Smooth muscle cell (in vitro differentiated cells): ENCODE measurements at regions not wholly inside any gene's neighbourhood (a gene's known extent, or its start where the extent isn't known, plus 50 kb on each side); places are given as distances from the start of the nearest gene placed in this dataset.

Experiments
- DNase-seq: peaks from one replicate; lab custom pipeline; 2025; ENCODE audit not compliant: unreplicated experiment; lab: John Stamatoyannopoulos, UW
- H2AFZ ChIP-seq: fragments of 200-600 bp; sonication (generic); 2 replicates; pipeline ENCODE4 v1.6.0; 2016; ENCODE audit warnings: antibody characterized with exemption, low read depth, mild to moderate bottlenecking
- H3F3A ChIP-seq: fragments of 200-600 bp; sonication (generic); 2 replicates; pipeline ENCODE4 v1.6.0; 2017; ENCODE audit warnings: antibody characterized with exemption, low read depth
- H3K27ac ChIP-seq: fragments of 200-600 bp; sonication (generic); 2 replicates; pipeline ENCODE4 v1.5.1; 2016; ENCODE audit warnings: low read depth, mild to moderate bottlenecking
- H3K27me3 ChIP-seq: fragments of 200-600 bp; sonication (generic); 2 replicates; pipeline ENCODE4 v1.6.1; 2016; ENCODE audit warnings: low read depth, mild to moderate bottlenecking
- H3K36me3 ChIP-seq: fragments of 200-600 bp; sonication (generic); 2 replicates; pipeline ENCODE4 v1.5.1; 2016; ENCODE audit warnings: low read depth
- H3K4me1 ChIP-seq: fragments of 200-600 bp; sonication (generic); 2 replicates; pipeline ENCODE4 v1.5.1; 2016; ENCODE audit warnings: low read depth
- H3K4me2 ChIP-seq: fragments of 200-600 bp; sonication (generic); 2 replicates; pipeline ENCODE4 v1.6.0; 2016; ENCODE audit warnings: mild to moderate bottlenecking
- H3K4me3 ChIP-seq: fragments of 200-600 bp; sonication (generic); 2 replicates; pipeline ENCODE4 v1.5.1; 2016; ENCODE audit warnings: mild to moderate bottlenecking
- H3K79me2 ChIP-seq: fragments of 200-600 bp; sonication (generic); 2 replicates; pipeline ENCODE4 v1.6.0; 2016; ENCODE audit warnings: low read depth, mild to moderate bottlenecking
- H3K9ac ChIP-seq: fragments of 200-600 bp; sonication (generic); 2 replicates; pipeline ENCODE4 v1.6.0; 2016; ENCODE audit warnings: low read depth
- H3K9me3 ChIP-seq: fragments of 200-600 bp; sonication (generic); replicated peaks from 2 replicates; pipeline ENCODE4 v1.5.1; 2016; ENCODE audit warnings: low read depth
- H4K20me1 ChIP-seq: fragments of 200-600 bp; sonication (generic); 2 replicates; pipeline ENCODE4 v1.6.0; 2016; ENCODE audit warnings: low read depth
- WGBS: methylation state at CpG from one replicate; pipeline ENCODE4 v1.1.7; 2016; ENCODE audit warnings: low lambda C conversion rate; 5-methylcytosine and 5-hydroxymethylcytosine counted together
- TF ChIP-seq, protein P1 (sequence below): fragments of 200-600 bp; sonication (generic); IDR thresholded peaks from 2 replicates; pipeline ENCODE4 v1.5.1; 2017; ENCODE audit warnings: borderline replicate concordance, mild to moderate bottlenecking, antibody characterized with exemption; ENCODE audit not compliant: insufficient read depth, poor library complexity, severe bottlenecking

DNA sequence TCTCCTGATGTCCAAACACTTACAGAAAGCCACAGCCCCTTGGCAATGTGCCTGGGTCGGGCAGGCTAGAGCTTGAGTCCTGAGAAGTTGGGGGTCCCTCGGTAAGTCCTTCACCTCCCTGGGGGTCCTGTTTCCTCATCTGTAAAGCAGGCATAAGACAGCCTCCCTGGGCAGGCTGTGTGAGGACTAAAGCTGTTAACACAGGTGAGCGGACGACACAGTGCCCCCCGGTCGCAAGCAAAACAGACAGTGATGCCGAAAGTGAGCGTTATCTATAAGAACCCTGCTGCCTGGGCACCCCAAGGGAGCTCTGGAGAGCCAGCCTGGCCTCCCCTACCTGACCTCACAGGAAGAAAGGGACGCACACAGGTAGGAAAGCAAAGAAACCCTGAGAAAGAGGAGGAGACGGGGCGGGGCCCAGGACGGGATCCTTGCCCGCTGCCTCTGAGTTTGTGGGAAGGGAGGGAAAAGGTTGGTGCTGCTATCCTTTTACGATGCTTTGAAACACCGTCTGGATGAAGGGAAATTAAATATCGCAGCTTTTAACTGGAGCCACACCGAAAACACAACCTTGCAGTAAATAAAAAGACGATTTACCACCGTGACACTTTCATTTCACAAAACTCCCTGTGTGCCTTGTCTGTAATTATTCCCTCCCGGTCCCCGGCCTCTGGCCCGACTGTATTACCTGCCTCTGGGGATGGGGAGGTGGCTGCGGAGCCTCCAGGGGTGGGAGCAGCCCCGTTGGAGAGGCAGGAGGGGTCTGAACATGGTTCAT is 67.1 kb downstream of the ENGASE start:
- no peak overlapping the region for H3K9ac ChIP-seq
- H4K20me1 ChIP-seq: no peaks in the 10 kb centered on the region
- H3K4me1 ChIP-seq: no peaks in the 10 kb centered on the region
- no peak overlapping the region for H3K4me3 ChIP-seq
- no peak for DNase-seq
- H3K79me2 ChIP-seq: no peaks in the 10 kb centered on the region
- H3K27me3 ChIP-seq: no peaks in the 10 kb centered on the region
- no peak overlapping the region for H3K27ac ChIP-seq
- H3K9me3 ChIP-seq: no peaks in the 10 kb centered on the region
- WGBS: 83% methylated on average over 24 of the region's 24 CpGs
- TF ChIP-seq, protein P1, sequence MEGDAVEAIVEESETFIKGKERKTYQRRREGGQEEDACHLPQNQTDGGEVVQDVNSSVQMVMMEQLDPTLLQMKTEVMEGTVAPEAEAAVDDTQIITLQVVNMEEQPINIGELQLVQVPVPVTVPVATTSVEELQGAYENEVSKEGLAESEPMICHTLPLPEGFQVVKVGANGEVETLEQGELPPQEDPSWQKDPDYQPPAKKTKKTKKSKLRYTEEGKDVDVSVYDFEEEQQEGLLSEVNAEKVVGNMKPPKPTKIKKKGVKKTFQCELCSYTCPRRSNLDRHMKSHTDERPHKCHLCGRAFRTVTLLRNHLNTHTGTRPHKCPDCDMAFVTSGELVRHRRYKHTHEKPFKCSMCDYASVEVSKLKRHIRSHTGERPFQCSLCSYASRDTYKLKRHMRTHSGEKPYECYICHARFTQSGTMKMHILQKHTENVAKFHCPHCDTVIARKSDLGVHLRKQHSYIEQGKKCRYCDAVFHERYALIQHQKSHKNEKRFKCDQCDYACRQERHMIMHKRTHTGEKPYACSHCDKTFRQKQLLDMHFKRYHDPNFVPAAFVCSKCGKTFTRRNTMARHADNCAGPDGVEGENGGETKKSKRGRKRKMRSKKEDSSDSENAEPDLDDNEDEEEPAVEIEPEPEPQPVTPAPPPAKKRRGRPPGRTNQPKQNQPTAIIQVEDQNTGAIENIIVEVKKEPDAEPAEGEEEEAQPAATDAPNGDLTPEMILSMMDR: no peak
- H3F3A ChIP-seq: no peaks in the 10 kb centered on the region
- H3K4me2 ChIP-seq: no peak overlapping the region
- H2AFZ ChIP-seq: no peak overlapping the region
- H3K36me3 ChIP-seq: no peaks in the 10 kb centered on the region

DNA sequence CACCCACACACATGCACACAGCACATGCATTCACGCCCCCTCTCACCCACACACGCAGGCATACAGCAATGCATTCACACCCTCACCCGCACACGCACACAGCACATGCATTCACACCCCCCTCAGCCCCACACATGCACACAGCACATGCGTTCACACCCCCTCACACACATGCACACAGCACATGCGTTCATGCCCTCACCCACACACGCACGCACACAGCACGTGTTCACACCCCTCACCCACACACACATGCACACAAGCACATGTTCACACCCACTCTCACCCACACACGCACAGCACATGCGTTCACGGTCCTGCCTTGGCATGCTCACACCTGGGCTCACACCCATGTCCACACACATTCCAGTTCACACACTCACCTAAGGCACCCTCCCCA is 64.2 kb downstream of the ENGASE start:
- H3K4me2 ChIP-seq: no peak overlapping the region
- no peaks in the 10 kb centered on the region for H3F3A ChIP-seq
- TF ChIP-seq, protein P1: no peak
- no peaks in the 10 kb centered on the region for H3K4me1 ChIP-seq
- no peak overlapping the region for H3K27ac ChIP-seq
- H3K36me3 ChIP-seq: no peaks in the 10 kb centered on the region
- H3K79me2 ChIP-seq: no peaks in the 10 kb centered on the region
- no peaks in the 10 kb centered on the region for H3K27me3 ChIP-seq
- no peak overlapping the region for H2AFZ ChIP-seq
- H3K4me3 ChIP-seq: no peak overlapping the region
- no peaks in the 10 kb centered on the region for H3K9me3 ChIP-seq
- H4K20me1 ChIP-seq: no peaks in the 10 kb centered on the region
- H3K9ac ChIP-seq: no peak overlapping the region
- WGBS: 93% methylated on average over 12 of the region's 12 CpGs
- DNase-seq: no peak

DNA sequence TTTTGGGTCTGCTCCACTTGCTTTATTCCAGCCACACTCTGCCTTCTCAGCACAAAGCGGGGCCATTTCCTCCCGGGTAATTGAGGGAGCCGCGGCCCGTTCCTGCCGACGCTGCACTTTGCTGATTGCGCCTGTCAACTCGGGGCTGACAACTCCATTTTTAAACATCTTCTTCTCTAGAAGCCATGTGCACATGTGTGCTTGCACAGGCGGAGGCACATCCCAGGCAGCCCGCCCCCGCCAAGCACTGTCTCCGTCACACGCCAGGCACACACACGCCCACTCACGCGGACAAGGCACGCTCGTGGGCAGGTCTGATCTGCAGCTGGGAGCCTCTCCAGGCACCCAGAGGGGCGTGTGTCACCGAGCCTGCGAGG is 63.2 kb downstream of the ENGASE start:
- Histone ChIP-seq H3K79me2 (no peaks in the 10 kb centered on the region), H3K27me3 (no peaks in the 10 kb centered on the region), H3K9ac (no peak overlapping the region), H2AFZ (no peak overlapping the region), H4K20me1 (no peaks in the 10 kb centered on the region), H3F3A (no peaks in the 10 kb centered on the region), H3K27ac (no peak overlapping the region), H3K4me3 (no peak overlapping the region), H3K4me2 (no peak overlapping the region), H3K4me1 (no peaks in the 10 kb centered on the region), H3K9me3 (no peaks in the 10 kb centered on the region), H3K36me3 (no peaks in the 10 kb centered on the region)
- no peak for DNase-seq
- WGBS: 92% methylated on average over 22 of the region's 22 CpGs
- TF ChIP-seq, protein P1: no peak
